ENCODE measurements at regions not wholly inside any gene's neighbourhood (a gene's known extent, or its start where the extent isn't known, plus 50 kb on each side); places are given as distances from the start of the nearest gene placed in this dataset.

DNA sequence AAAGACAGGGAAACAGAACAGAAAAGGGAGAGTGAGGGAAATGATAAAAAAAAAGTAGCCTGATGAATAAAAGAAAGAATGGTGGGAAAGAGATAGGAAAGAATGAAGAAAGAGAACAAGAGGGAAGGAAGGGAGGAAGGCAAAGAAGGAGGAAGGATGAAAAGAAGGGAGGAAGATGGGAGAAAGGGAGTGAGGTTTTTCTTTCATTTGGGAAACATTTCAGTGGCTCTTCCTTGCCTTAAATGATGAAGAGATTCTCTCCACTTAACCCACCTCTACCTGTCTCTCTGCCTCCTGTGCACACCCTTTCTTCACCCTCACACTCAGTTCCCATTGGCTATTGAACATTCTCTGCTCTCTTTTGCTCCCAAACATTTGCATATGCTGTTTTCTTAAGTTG is 222.1 kb upstream of the DEFB112 start:
- TF ChIP-seq POLR2A (IDR thresholded peaks at IDR 0.05) (no peak), POLR2AphosphoS5 (IDR thresholded peaks at IDR 0.05) (no peak), EP300 (IDR thresholded peaks at IDR 0.05; ENCODE audit: low read depth) (no peak)
- TF ChIP-seq, protein P1, sequence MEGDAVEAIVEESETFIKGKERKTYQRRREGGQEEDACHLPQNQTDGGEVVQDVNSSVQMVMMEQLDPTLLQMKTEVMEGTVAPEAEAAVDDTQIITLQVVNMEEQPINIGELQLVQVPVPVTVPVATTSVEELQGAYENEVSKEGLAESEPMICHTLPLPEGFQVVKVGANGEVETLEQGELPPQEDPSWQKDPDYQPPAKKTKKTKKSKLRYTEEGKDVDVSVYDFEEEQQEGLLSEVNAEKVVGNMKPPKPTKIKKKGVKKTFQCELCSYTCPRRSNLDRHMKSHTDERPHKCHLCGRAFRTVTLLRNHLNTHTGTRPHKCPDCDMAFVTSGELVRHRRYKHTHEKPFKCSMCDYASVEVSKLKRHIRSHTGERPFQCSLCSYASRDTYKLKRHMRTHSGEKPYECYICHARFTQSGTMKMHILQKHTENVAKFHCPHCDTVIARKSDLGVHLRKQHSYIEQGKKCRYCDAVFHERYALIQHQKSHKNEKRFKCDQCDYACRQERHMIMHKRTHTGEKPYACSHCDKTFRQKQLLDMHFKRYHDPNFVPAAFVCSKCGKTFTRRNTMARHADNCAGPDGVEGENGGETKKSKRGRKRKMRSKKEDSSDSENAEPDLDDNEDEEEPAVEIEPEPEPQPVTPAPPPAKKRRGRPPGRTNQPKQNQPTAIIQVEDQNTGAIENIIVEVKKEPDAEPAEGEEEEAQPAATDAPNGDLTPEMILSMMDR (IDR thresholded peaks at IDR 0.05), result no peak
